ENCODE measurements at regions not wholly inside any gene's neighbourhood (a gene's known extent, or its start where the extent isn't known, plus 50 kb on each side); places are given as distances from the start of the nearest gene placed in this dataset.

DNA sequence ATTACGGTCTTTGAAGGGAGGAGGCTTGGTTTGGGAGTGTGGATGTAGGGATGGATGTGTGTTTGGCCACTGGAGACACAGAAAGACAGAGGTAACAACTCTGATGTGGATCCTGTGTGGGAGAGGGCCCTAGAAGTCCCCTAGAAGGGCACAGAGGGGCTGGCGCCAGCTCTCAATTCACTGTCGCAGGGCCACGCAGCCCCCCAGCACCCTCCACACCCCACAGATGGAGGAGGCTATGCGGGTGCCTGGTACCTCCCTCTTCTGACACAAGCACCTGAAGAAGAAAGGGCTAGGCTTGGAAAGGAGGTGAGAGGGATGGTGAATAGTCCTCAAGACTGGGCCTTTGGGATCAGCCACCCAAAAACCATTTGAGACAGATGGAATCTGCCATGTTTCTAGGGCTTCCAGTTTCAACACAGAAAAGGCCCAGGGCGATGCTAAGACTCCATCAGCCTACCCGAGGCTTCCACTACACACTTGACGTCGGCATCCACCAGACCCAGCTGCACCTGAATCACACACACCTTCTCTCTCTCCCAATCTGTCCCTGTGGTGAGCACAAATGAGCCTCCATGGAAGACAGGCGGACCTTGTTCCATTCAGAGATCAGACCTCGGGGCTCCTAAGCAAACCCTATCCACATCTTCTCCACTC lies 413.5 kb upstream of the HS6ST1 start:
- TF ChIP-seq SIN3A (IDR thresholded peaks at IDR 0.05; ENCODE audit: borderline replicate concordance, low read depth, low read length) (no peak), CTCF (IDR thresholded peaks at IDR 0.05) (no peak), JUND (IDR thresholded peaks at IDR 0.05) (no peak), YY1 (IDR thresholded peaks at IDR 0.05; ENCODE audit: low read depth) (no peak), PBX3 (IDR thresholded peaks at IDR 0.05) (no peak), MXI1 (IDR thresholded peaks at IDR 0.05; ENCODE audit: low read depth, low read length) (no peak), POLR2AphosphoS5 (IDR thresholded peaks at IDR 0.05; ENCODE audit: low read depth, low read length) (no peak), MAX (IDR thresholded peaks at IDR 0.05; ENCODE audit: low read depth) (no peak)
- TF ChIP-seq, protein P1, sequence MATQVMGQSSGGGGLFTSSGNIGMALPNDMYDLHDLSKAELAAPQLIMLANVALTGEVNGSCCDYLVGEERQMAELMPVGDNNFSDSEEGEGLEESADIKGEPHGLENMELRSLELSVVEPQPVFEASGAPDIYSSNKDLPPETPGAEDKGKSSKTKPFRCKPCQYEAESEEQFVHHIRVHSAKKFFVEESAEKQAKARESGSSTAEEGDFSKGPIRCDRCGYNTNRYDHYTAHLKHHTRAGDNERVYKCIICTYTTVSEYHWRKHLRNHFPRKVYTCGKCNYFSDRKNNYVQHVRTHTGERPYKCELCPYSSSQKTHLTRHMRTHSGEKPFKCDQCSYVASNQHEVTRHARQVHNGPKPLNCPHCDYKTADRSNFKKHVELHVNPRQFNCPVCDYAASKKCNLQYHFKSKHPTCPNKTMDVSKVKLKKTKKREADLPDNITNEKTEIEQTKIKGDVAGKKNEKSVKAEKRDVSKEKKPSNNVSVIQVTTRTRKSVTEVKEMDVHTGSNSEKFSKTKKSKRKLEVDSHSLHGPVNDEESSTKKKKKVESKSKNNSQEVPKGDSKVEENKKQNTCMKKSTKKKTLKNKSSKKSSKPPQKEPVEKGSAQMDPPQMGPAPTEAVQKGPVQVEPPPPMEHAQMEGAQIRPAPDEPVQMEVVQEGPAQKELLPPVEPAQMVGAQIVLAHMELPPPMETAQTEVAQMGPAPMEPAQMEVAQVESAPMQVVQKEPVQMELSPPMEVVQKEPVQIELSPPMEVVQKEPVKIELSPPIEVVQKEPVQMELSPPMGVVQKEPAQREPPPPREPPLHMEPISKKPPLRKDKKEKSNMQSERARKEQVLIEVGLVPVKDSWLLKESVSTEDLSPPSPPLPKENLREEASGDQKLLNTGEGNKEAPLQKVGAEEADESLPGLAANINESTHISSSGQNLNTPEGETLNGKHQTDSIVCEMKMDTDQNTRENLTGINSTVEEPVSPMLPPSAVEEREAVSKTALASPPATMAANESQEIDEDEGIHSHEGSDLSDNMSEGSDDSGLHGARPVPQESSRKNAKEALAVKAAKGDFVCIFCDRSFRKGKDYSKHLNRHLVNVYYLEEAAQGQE (IDR thresholded peaks at IDR 0.05; ENCODE audit: low read depth, low read length) = no peak

All from SK-N-SH (cell line).